ENCODE measurements at regions not wholly inside any gene's neighbourhood (a gene's known extent, or its start where the extent isn't known, plus 50 kb on each side); places are given as distances from the start of the nearest gene placed in this dataset.

DNA sequence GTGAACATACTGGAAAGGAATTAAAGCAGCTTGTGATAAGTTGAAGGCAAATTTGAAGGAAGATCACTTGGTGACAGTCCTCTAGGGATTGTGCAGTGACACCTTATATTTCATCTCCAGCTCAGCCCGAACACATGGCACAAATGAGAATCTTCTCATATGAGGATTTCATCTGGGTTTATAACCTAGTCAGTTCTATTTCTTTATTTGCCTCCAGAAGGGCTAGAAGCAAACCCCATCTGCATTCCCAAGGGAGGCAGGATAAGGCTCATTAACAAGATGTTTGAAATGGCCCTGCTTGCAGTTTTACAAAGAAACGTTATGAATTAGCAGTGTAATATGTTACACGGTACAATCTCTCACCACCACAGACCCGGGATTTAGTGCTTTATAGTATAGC is 90.7 kb upstream of the KRR1 start:
- TF ChIP-seq GATA3 (IDR thresholded peaks at IDR 0.05; ENCODE audit: low read depth, low read length) (no peak), GATA2 (IDR thresholded peaks at IDR 0.05; ENCODE audit: low read depth, low read length) (no peak)

Data from SH-SY5Y (cell line).